ENCODE measurements at regions not wholly inside any gene's neighbourhood (a gene's known extent, or its start where the extent isn't known, plus 50 kb on each side); places are given as distances from the start of the nearest gene placed in this dataset.
A peak's percentile ranks its signal among the peaks of the same experiment; 100 is the strongest.

- no peak overlapping the region for H3K4me3 ChIP-seq (ENCODE audit: low read depth, low read length)
- no peak for TF ChIP-seq CTCF (IDR thresholded peaks at IDR 0.05; ENCODE audit: insufficient read depth, low read depth, low read length)
- no peak for DNase-seq (ENCODE audit: low read depth)
Observed at GRCh38 chr7:17622451-17622850, 317.8 kb downstream of the SNX13 start.

- DNase-seq (ENCODE audit: low read depth) = no peak
- TF ChIP-seq CTCF (IDR thresholded peaks at IDR 0.05; ENCODE audit: insufficient read depth, low read depth, low read length) = no peak
Observed at GRCh38 chr7:17623546-17624185, 316.6 kb downstream of the SNX13 start.

GRCh38 chr7:17624379-17624778 lies 315.9 kb downstream of the SNX13 start:
- H3K4me3 ChIP-seq (ENCODE audit: low read depth, low read length) = no peak overlapping the region
- no peak for TF ChIP-seq CTCF (IDR thresholded peaks at IDR 0.05; ENCODE audit: insufficient read depth, low read depth, low read length)
- no peak for DNase-seq (ENCODE audit: low read depth)

More at GRCh38 chr7:17623546-17624185, 316.6 kb downstream of the SNX13 start:
- no peak overlapping the region for H3K4me3 ChIP-seq (ENCODE audit: low read depth, low read length)

- peak; percentile 81 for DNase-seq (ENCODE audit: low read depth)
- no peak overlapping the region for H3K4me3 ChIP-seq (ENCODE audit: low read depth, low read length)
- no peak for TF ChIP-seq CTCF (IDR thresholded peaks at IDR 0.05; ENCODE audit: insufficient read depth, low read depth, low read length)
Observed at GRCh38 chr7:17625043-17625442, 315.3 kb downstream of the SNX13 start.

- no peak for DNase-seq (ENCODE audit: low read depth)
- no peak for TF ChIP-seq CTCF (IDR thresholded peaks at IDR 0.05; ENCODE audit: insufficient read depth, low read depth, low read length)
- no peak overlapping the region for H3K4me3 ChIP-seq (ENCODE audit: low read depth, low read length)
Observed at GRCh38 chr7:17626235-17626634, 314.1 kb downstream of the SNX13 start.

GRCh38 chr7:17631061-17631460 lies 309.2 kb downstream of the SNX13 start:
- no peak for DNase-seq (ENCODE audit: low read depth)
- no peak overlapping the region for H3K4me3 ChIP-seq (ENCODE audit: low read depth, low read length)
- TF ChIP-seq CTCF (IDR thresholded peaks at IDR 0.05; ENCODE audit: insufficient read depth, low read depth, low read length) = no peak

GRCh38 chr7:17632384-17632783 lies 307.9 kb downstream of the SNX13 start:
- TF ChIP-seq CTCF (IDR thresholded peaks at IDR 0.05; ENCODE audit: insufficient read depth, low read depth, low read length) = no peak
- no peak overlapping the region for H3K4me3 ChIP-seq (ENCODE audit: low read depth, low read length)
- peak; percentile 68 for DNase-seq (ENCODE audit: low read depth)

All from fibroblast of villous mesenchyme (primary cell).